SK-N-SH (cell line): ENCODE measurements at regions not wholly inside any gene's neighbourhood (a gene's known extent, or its start where the extent isn't known, plus 50 kb on each side); places are given as distances from the start of the nearest gene placed in this dataset.
"Not testable (repeated sequence)": the region's sequence is repeated elsewhere in the genome, so short reads cannot be mapped to it uniquely, and the experiment has no call there.

Experiments used
- CTCF ChIA-PET: fragments of 300-600, 350-600 bp; formaldehyde crosslinking; extraction: SDS; loops from one replicate; lab custom pipeline; 2021; lab: Yijun Ruan, JAX
- POLR2A ChIA-PET: fragments of 350-600 bp; sonication (Branson Sonifier 250); formaldehyde crosslinking; extraction: SDS; loops from one replicate; lab custom pipeline; 2020; ENCODE audit warnings: antibody characterized with exemption, inconsistent platforms; lab: Yijun Ruan, JAX
- DNase-seq: peaks from one replicate; pipeline ENCODE4 v3.0.0; 2012
- H2AFZ ChIP-seq: fragments of 200-600 bp; sonication (generic); 2 replicates; pipeline ENCODE4 v1.8.1; 2016; ENCODE audit warnings: antibody characterized with exemption, mild to moderate bottlenecking, low read depth
- H3F3A ChIP-seq: fragments of 200-600 bp; sonication (generic); replicated peaks from 2 replicates; pipeline ENCODE3; 2016; ENCODE audit warnings: antibody characterized with exemption, mild to moderate bottlenecking; ENCODE audit not compliant: insufficient read depth
- H3K27ac ChIP-seq, 2 experiments: fragments of 200-500 bp in 1 of 2; fragments of 200-600 bp in 1 of 2; sonication (Bioruptor generic) in 1 of 2; sonication (generic), shearing (Covaris generic) in 1 of 2; 2 replicates each; pipeline versions ENCODE4 v1.5.1 to v1.6.1; 2014 to 2016; ENCODE audit warnings: low read depth in 2 of 2, inconsistent platforms in 1 of 2, low read length in 1 of 2, mild to moderate bottlenecking in 1 of 2, mixed read lengths in 1 of 2
- H3K27me3 ChIP-seq: fragments of 200-600 bp; sonication (generic), shearing (Covaris generic); 2 replicates; pipeline ENCODE4 v1.6.1; 2016; ENCODE audit warnings: mixed run types; ENCODE audit not compliant: insufficient read depth
- H3K36me3 ChIP-seq, 2 experiments: fragments of 200-500 bp in 1 of 2; fragments of 200-600 bp in 1 of 2; sonication (Bioruptor generic) in 1 of 2; sonication (generic) in 1 of 2; replicated peaks in 1 of 2; 2 replicates each; pipeline versions ENCODE3 to v1.5.1; 2014 to 2016; ENCODE audit warnings: low read length in 1 of 2, mild to moderate bottlenecking in 1 of 2; ENCODE audit not compliant: insufficient read depth in 2 of 2, control insufficient read depth in 1 of 2
- H3K4me1 ChIP-seq, 2 experiments: fragments of 200-500 bp in 1 of 2; fragments of 200-600 bp in 1 of 2; sonication (Bioruptor generic) in 1 of 2; sonication (generic), shearing (Covaris generic) in 1 of 2; 2 replicates each; pipeline versions ENCODE4 v1.5.1 to v1.6.1; 2014 to 2016; ENCODE audit warnings: low read depth in 1 of 2, low read length in 1 of 2, mixed run types in 1 of 2; ENCODE audit not compliant: insufficient read depth in 2 of 2, control insufficient read depth in 1 of 2
- H3K4me2 ChIP-seq: fragments of 200-600 bp; sonication (generic), shearing (Covaris generic); 2 replicates; pipeline ENCODE4 v1.6.1; 2017; ENCODE audit warnings: mixed run types
- H3K4me3 ChIP-seq, 2 experiments: fragments of 200-500 bp in 1 of 2; fragments of 200-600 bp in 1 of 2; sonication (Bioruptor generic) in 1 of 2; sonication (generic), shearing (Covaris generic) in 1 of 2; 2 replicates each; pipeline versions ENCODE4 v1.5.1 to v1.8.1; 2014 to 2016; ENCODE audit warnings: low read depth in 2 of 2, inconsistent platforms in 1 of 2, low read length in 1 of 2, mild to moderate bottlenecking in 1 of 2, mixed read lengths in 1 of 2, moderate library complexity in 1 of 2
- H3K79me2 ChIP-seq: fragments of 200-600 bp; sonication (generic); 2 replicates; pipeline ENCODE4 v1.8.1; 2017; ENCODE audit warnings: mild to moderate bottlenecking; ENCODE audit not compliant: insufficient read depth
- H3K9ac ChIP-seq: fragments of 200-600 bp; sonication (generic); 2 replicates; pipeline ENCODE4 v1.6.1; 2017; ENCODE audit warnings: mixed run types
- H3K9me2 ChIP-seq: fragments of 200-600 bp; sonication (generic); 2 replicates; pipeline ENCODE4 v1.6.1; 2017; ENCODE audit warnings: mixed run types
- H3K9me3 ChIP-seq: fragments of 200-600 bp; sonication (generic); 2 replicates; pipeline ENCODE4 v1.6.1; 2017; ENCODE audit warnings: mixed run types, mild to moderate bottlenecking, moderate library complexity
- H4K20me1 ChIP-seq: fragments of 200-600 bp; sonication (generic); 2 replicates; pipeline ENCODE4 v1.6.1; 2017; ENCODE audit warnings: mild to moderate bottlenecking, mixed run types; ENCODE audit not compliant: insufficient read depth
- CHD2 ChIP-seq: fragments of 150-350 bp; IDR thresholded peaks from 2 replicates; pipeline ENCODE4 v1.6.1; 2018; ENCODE audit warnings: low read length; ENCODE audit not compliant: partially characterized antibody
- EP300 ChIP-seq, 2 experiments: IDR thresholded peaks; 2 replicates each; pipeline versions ENCODE4 v1.4.0 to v1.6.1; 2012; ENCODE audit warnings: borderline replicate concordance in 1 of 2, low read depth in 1 of 2, low read length in 1 of 2
- EZH2phosphoT487 ChIP-seq: fragments of 200-600 bp; sonication (generic); IDR thresholded peaks from 2 replicates; pipeline ENCODE4 v1.6.1; 2017; ENCODE audit warnings: low read depth, mixed run types, mild to moderate bottlenecking, antibody characterized with exemption, moderate library complexity, borderline replicate concordance
- FOSL2 ChIP-seq: IDR thresholded peaks from 2 replicates; pipeline ENCODE4 v1.4.0; 2012; ENCODE audit warnings: low read depth, mild to moderate bottlenecking, moderate library complexity, borderline replicate concordance
- FOXJ3 ChIP-seq: sonication (generic); formaldehyde crosslinking; IDR thresholded peaks from 2 replicates; pipeline ENCODE4 v1.5.1; 2020; ENCODE audit warnings: mild to moderate bottlenecking, missing genetic modification reagents
- GABPA ChIP-seq: IDR thresholded peaks from 2 replicates; pipeline ENCODE4 v1.4.0; 2012; ENCODE audit warnings: low read depth, mild to moderate bottlenecking
- GATA2 ChIP-seq: sonication (generic); formaldehyde crosslinking; IDR thresholded peaks from 2 replicates; pipeline ENCODE4 v1.5.0; 2020; ENCODE audit warnings: mild to moderate bottlenecking, missing genetic modification reagents
- MEF2A ChIP-seq: IDR thresholded peaks from 2 replicates; pipeline ENCODE4 v1.4.0; 2012; ENCODE audit warnings: low read depth, borderline replicate concordance
- MXI1 ChIP-seq: IDR thresholded peaks from 2 replicates; pipeline ENCODE4 v1.6.1; 2012; ENCODE audit warnings: mild to moderate bottlenecking, low read depth, low read length, improper control_type of control experiment
- NFIC ChIP-seq: IDR thresholded peaks from 2 replicates; pipeline ENCODE4 v1.4.0; 2012; ENCODE audit warnings: borderline replicate concordance
- RAD21 ChIP-seq: IDR thresholded peaks from 2 replicates; pipeline ENCODE4 v1.6.1; 2012; ENCODE audit warnings: mild to moderate bottlenecking, low read length
- TAF1 ChIP-seq: IDR thresholded peaks from 2 replicates; pipeline ENCODE4 v1.6.1; 2012; ENCODE audit warnings: low read depth, mild to moderate bottlenecking, low read length, moderate library complexity, borderline replicate concordance
- WGBS: methylation state at CpG from one replicate; pipeline ENCODE4 v1.1.6; 2017; ENCODE audit warnings: low lambda C conversion rate; 5-methylcytosine and 5-hydroxymethylcytosine counted together
- TF ChIP-seq, protein P1 (sequence below): IDR thresholded peaks from 2 replicates; pipeline ENCODE4 v1.4.0; 2012; ENCODE audit warnings: low read depth, borderline replicate concordance
- TF ChIP-seq, protein P2 (sequence below): fragments of 200-600 bp; sonication (generic); IDR thresholded peaks from 2 replicates; pipeline ENCODE4 v1.6.1; 2017; ENCODE audit warnings: antibody characterized with exemption, mild to moderate bottlenecking, moderate library complexity
- TF ChIP-seq, protein P3 (sequence below): fragments of 150-350 bp; IDR thresholded peaks from 2 replicates; pipeline ENCODE4 v1.6.1; 2017; ENCODE audit warnings: antibody characterized with exemption, low read length, low read depth, borderline replicate concordance
- TF ChIP-seq, protein P4 (sequence below): IDR thresholded peaks from 2 replicates; pipeline ENCODE4 v1.4.0; 2012; ENCODE audit warnings: low read depth

DNA sequence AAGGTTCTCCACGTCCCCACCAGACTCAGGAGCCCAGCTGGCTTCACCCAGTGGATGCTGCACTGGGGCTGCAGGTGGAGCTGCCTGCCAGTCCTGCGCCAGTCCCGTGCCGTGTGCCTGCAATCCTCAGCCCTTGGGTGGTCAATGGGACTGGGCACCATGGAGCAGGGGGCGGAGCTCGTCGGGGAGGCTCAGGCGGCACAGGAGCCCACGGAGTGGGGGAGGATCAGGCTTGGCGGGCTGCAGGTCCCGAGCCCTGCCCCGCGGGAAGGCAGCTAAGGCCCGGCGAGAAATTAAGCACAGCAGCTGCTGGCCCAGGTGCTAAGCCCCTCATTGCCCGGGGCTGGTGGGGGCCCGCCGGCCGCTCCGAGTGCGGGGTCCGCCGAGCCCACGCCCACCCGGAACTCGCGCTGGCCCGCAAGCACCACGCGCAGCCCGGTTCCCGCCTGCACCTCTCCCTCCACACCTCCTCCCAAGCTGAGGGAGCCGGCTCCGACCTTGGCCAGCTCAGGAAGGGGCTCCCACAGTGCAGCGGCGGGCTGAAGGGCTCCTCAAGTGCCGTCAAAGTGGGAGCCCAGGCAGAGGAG, 87.6 kb downstream of the DNAJB9 start:
- H3K9me3 ChIP-seq, H2AFZ ChIP-seq, H3K9me2 ChIP-seq, H4K20me1 ChIP-seq, H3K27ac ChIP-seq, DNase-seq, H3K79me2 ChIP-seq, H3K36me3 ChIP-seq, H3K9ac ChIP-seq, H3K27me3 ChIP-seq, H3K4me2 ChIP-seq, POLR2A ChIA-PET, H3F3A ChIP-seq, H3K4me1 ChIP-seq, H3K4me3 ChIP-seq: not testable (repeated sequence)
- CTCF ChIA-PET, result interaction anchor here (0.9 to 1.0 kb wide), 2 partner anchors 9 to 45 kb away, joined by 3 read pairs; no protein-coding TSS in a partner anchor
- WGBS, result 78% methylated on average over 24 of the region's 37 CpGs

DNA sequence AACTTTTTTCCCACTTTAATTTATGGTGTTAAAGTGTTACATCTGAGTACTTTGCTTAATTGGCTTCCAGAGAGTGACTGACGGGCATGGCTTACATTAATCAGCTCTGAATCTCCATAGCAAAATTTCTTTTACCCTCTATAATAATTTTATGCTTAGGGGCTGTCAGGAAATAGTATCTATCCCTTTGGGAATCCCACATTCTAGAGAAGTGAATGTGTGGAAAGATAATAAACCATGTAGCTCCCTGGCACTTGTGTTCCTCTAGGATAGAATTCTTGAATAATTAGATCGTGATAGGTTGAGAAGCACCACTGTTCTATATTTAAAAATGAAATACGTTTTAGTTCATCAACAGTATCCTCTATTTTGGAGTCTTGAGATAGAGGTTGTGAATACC, 89.6 kb downstream of the DNAJB9 start:
- Histone ChIP-seq H3K9me3 (no peaks in the 10 kb centered on the region), H3K27ac (no peak overlapping the region), H3K4me1 (no peaks in the 10 kb centered on the region), H3K36me3 (no peaks in the 10 kb centered on the region), H3K4me3 (no peak overlapping the region), H3K79me2 (no peaks in the 10 kb centered on the region)
- TF ChIP-seq MEF2A, result no peak
- TF ChIP-seq NFIC, result no peak
- no peak for TF ChIP-seq EP300 (IDR thresholded peaks at IDR 0.05; ENCODE audit: borderline replicate concordance in 1 of 2, low read depth in 1 of 2, low read length in 1 of 2)
- TF ChIP-seq, all 33 proteins: peak for 0
- CTCF ChIA-PET, result interaction anchor here (0.6 to 1.8 kb wide), 4 partner anchors 12 to 1589 kb away, joined by 3 to 19 read pairs (median 4); no protein-coding TSS in a partner anchor
- Histone ChIP-seq H3K4me2 (no peak overlapping the region), H4K20me1 (no peaks in the 10 kb centered on the region), H2AFZ (no peak overlapping the region), H3K27me3 (no peaks in the 10 kb centered on the region), H3K9ac (no peak overlapping the region), H3K9me2 (no peaks in the 10 kb centered on the region), H3F3A (no peaks in the 10 kb centered on the region)
- WGBS, result 18% methylated on average over 3 of the region's 3 CpGs
- no peak for DNase-seq
- POLR2A ChIA-PET, result no interaction called here

DNA sequence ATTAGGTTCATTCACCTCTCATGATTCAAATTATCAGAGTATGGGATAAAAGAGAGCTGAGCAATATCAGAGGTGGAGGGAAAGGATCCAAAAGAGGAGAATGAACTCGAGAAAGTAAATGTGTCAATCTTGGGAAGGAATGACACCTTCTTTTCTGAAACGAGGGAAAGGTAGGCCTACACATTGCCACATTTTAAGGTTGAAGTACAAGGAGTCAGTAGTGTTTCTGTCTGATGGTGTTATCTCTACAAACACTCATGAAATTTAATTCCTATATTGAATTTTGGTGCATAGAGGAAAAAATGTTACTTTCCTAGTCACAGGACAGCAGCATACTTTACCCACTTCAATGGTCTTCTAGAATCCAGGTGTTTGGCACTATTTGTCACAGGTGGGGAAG, 90.2 kb downstream of the DNAJB9 start:
- no peaks in the 10 kb centered on the region for H3K27me3 ChIP-seq
- no peaks in the 10 kb centered on the region for H3K9me3 ChIP-seq
- H3K4me1 ChIP-seq, result no peaks in the 10 kb centered on the region
- no peaks in the 10 kb centered on the region for H3K9me2 ChIP-seq
- no peaks in the 10 kb centered on the region for H3K36me3 ChIP-seq
- no peak overlapping the region for H3K27ac ChIP-seq
- DNase-seq, result no peak
- H3K79me2 ChIP-seq, result no peaks in the 10 kb centered on the region
- ChIA-PET POLR2A (no interaction called here), CTCF (interaction anchor here (0.6 to 1.8 kb wide), 12 partner anchors 9 to 1341 kb away, joined by 3 to 19 read pairs (median 4); no protein-coding TSS in a partner anchor)
- no peaks in the 10 kb centered on the region for H3F3A ChIP-seq
- 7% methylated on average over 2 of the region's 2 CpGs for WGBS
- no peak overlapping the region for H2AFZ ChIP-seq
- H4K20me1 ChIP-seq, result no peaks in the 10 kb centered on the region
- no peak overlapping the region for H3K4me2 ChIP-seq
- H3K4me3 ChIP-seq, result no peak overlapping the region
- H3K9ac ChIP-seq, result no peak overlapping the region
- TF ChIP-seq GATA2 (CRISPR knock-in tag) (no peak), EP300 (IDR thresholded peaks at IDR 0.05; ENCODE audit: borderline replicate concordance in 1 of 2, low read depth in 1 of 2, low read length in 1 of 2) (no peak), GABPA (no peak), MXI1 (no peak), FOSL2 (no peak), FOXJ3 (CRISPR knock-in tag) (no peak), TAF1 (no peak), EZH2phosphoT487 (no peak), RAD21 (no peak), MEF2A (no peak), CHD2 (no peak)
- TF ChIP-seq, protein P1, sequence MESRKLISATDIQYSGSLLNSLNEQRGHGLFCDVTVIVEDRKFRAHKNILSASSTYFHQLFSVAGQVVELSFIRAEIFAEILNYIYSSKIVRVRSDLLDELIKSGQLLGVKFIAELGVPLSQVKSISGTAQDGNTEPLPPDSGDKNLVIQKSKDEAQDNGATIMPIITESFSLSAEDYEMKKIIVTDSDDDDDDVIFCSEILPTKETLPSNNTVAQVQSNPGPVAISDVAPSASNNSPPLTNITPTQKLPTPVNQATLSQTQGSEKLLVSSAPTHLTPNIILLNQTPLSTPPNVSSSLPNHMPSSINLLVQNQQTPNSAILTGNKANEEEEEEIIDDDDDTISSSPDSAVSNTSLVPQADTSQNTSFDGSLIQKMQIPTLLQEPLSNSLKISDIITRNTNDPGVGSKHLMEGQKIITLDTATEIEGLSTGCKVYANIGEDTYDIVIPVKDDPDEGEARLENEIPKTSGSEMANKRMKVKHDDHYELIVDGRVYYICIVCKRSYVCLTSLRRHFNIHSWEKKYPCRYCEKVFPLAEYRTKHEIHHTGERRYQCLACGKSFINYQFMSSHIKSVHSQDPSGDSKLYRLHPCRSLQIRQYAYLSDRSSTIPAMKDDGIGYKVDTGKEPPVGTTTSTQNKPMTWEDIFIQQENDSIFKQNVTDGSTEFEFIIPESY, result no peak
- TF ChIP-seq, protein P2, sequence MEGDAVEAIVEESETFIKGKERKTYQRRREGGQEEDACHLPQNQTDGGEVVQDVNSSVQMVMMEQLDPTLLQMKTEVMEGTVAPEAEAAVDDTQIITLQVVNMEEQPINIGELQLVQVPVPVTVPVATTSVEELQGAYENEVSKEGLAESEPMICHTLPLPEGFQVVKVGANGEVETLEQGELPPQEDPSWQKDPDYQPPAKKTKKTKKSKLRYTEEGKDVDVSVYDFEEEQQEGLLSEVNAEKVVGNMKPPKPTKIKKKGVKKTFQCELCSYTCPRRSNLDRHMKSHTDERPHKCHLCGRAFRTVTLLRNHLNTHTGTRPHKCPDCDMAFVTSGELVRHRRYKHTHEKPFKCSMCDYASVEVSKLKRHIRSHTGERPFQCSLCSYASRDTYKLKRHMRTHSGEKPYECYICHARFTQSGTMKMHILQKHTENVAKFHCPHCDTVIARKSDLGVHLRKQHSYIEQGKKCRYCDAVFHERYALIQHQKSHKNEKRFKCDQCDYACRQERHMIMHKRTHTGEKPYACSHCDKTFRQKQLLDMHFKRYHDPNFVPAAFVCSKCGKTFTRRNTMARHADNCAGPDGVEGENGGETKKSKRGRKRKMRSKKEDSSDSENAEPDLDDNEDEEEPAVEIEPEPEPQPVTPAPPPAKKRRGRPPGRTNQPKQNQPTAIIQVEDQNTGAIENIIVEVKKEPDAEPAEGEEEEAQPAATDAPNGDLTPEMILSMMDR, result no peak
- TF ChIP-seq, protein P3, sequence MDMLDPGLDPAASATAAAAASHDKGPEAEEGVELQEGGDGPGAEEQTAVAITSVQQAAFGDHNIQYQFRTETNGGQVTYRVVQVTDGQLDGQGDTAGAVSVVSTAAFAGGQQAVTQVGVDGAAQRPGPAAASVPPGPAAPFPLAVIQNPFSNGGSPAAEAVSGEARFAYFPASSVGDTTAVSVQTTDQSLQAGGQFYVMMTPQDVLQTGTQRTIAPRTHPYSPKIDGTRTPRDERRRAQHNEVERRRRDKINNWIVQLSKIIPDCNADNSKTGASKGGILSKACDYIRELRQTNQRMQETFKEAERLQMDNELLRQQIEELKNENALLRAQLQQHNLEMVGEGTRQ, result no peak
- TF ChIP-seq, protein P4, sequence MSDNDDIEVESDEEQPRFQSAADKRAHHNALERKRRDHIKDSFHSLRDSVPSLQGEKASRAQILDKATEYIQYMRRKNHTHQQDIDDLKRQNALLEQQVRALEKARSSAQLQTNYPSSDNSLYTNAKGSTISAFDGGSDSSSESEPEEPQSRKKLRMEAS, result no peak
